NCI-H226 (cell line): ENCODE measurements at regions not wholly inside any gene's neighbourhood (a gene's known extent, or its start where the extent isn't known, plus 50 kb on each side); places are given as distances from the start of the nearest gene placed in this dataset.

Source experiments
- DNase-seq: peaks from one replicate; pipeline ENCODE4 v3.0.0-alpha.2; 2015

DNA sequence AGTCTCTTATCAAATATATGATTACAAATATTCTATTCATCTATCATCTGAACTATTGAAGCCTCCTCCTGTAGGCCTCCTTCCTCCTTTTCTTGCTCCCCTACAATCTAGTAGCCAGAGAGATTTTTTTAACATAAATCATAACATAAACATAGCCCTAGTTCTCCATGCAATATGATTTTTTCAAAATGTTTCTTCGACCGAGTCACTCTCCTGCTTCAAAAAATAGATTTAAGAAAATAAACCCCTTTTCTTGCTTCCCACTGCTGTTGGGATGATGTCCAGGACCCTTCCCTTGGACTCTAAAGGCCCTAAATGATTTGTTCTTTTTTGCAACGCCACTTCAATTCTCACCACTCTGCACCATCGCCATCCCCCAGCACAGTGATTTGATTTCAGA, 319.7 kb upstream of the TSHZ3 start:
- DNase-seq, result no peak

DNA sequence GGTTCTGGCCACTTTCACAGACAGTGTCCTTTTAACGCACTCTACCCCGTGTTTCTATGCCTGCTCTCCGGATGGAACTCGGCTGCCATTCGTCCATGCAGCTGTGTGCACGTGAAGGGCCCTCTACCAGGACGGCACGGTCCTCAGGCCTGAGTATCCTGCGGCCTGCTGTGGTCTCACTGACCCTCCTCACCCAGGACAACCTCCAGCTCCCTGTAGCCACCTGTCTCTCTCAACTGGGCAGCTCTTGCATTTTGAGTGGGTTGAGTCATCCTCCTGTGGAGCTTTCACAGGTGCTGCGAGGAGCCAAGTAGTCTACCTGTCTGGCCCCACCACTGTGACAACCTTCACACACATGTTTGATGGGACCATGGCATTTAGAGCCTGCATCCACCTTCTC, 321.7 kb upstream of the TSHZ3 start:
- DNase-seq, result no peak

DNA sequence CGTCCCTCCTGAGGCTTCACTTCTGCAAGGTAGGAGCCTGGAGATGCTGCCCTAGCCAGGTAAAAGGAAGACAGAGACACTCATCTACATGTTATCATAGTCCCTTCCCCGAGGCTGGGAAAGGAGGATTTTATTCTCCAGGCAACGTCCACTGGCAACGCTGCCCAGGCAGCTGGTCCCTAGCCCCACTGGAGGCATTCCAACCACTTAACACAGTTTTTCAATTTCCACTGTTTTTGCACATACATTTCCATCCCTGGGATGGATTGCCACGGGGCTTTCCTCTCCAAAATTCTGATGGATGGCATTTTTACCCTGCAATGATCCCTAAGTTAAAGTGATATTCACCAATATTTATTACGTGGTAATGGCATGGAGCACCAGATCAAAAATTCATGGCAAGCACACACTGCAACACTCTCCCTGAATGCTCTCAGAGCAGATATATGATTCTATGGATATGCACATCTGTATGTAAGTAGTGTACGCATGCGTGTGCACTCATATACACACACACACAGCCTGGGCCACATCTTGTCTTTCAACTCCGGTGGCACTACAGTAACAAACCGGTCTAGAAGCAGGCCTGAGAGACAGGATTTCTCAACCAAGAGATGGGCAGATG, 322.3 kb upstream of the TSHZ3 start:
- DNase-seq, result no peak

DNA sequence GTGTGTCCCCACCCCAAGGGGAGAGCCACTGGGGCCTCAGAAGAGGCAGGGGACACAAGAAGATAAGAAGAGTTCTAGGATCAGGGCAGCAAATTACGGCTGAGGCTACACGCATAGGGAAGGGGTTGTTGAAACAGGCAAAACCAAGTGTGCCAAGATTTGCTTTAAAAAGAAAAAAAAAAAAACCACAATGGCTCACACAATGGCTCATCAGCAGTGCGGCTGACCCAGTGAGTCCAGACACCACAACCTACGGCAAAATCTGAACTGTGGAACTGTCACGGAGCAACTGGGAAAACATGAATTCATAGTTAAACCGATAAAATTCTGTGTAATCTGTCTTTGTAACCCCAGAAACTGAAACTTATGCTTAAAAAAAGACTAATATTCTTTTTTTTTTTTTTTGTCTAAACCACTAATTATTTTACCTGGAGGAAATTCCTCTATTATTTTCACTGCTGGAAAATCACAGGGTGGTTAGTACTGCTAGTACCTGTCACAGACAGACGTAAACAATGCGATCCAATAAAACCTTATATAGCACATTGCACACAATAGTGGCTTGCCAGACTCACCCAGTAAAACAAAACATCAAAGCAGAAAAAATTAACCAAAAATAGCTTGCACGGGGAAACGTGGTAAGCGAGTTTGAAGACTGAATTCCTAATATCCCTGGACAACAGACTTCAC, 325.4 kb upstream of the TSHZ3 start:
- no peak for DNase-seq

DNA sequence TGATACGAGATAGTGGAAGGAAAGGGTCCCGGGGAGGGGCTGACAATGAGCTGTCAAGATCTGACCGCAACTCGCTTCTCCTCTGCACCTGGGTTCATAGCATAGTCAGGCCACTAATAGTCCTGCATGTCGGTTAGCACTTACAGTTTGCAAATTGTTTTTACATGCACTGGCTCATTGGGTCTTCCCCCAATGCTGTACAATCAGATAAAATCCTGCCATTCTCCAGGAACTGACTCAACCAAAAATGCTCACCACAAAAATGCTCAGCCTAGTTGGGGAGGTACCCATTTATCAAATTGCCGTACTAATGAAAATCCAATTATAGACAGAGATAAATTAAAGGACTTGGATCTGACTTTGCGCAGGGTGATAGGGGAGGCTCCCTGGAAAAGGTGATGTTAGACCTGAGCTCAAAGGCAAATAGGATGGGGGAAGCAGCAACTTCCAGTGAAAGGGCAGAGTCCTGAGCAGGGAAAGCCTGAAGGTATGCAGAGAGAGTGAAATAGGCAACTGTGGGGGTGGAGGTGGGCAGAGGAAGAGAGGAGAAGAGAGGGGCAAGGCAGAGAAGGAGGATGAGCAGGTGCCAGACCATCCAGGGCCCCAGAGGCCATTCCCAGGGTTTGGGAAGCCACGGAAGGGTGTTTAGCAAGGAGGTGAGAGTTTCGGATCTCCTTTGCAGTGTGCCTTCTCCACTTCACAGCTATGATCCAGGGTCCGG, 326.1 kb upstream of the TSHZ3 start:
- DNase-seq, result no peak

DNA sequence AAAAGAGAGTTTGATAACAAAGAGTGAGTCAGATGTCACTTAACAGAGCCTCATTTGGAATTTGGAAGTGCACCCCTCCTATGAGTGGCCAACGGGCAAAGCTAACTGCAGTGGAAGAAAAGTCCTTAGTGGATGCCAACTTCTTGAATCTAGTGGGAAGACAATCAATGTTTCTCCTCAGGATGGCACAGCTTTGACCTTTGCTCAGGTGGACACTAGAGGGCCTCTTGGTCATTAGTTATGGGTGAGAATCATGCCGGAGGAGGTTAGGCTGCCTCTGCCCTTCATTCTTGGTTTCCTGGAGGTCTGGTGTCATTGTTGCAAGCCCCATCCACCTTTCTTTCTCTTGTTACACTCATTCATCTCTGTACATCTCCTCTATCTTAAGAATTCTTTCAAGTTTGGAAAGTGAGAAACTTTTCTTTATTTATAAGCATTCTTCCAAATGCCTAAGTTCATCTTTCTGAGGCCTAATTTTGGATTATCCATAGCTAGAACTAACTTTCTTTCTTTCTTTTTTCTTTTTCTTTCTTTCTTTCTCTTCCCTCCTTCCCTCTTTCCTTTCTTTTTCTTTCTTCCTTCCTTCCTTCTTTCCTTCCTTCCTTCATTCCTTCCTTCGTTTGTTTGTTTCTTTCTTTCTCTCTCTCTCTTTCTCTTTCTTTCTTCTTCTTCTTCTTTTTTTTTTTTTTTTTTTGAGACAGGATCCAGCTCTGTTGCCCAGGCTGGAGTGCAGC, 327.2 kb upstream of the TSHZ3 start:
- DNase-seq, result no peak

DNA sequence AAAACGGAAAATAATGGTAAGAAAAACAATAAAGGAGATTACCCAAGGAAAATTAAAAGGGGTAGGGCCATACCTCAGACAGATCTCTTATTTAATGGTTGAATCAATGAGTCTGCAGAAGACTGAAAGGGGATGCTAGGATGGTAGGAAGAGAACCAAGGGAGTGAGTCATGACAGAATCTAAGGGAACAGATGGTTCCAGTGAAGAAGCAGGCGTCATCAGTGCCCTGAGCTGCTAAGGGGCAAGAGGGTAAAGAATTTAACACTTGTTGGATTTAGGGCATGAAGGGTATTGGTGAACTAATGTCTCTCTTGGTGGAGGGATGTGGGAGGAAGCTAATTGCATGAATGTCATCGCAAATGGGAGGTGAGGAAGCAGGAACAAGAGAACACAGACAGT, 329.2 kb upstream of the TSHZ3 start:
- no peak for DNase-seq

DNA sequence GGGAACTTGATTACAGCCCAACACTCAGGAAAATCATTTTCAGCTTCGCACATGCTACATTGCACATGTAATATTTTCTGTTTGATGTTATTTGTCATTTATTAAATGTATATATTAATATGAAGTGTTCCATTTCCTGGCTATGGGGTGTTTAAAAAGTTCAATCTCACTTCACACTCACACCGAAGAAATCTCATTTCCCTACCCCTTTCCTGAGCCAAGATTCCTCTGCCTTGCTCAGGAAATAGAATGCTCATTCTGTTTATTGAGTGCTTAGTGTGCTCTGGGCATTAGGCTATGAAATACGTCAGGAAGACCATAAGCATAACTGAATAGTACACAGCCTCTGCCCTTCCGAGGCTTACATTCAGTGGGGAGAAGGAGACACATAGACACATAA, 331.9 kb upstream of the TSHZ3 start:
- no peak for DNase-seq

DNA sequence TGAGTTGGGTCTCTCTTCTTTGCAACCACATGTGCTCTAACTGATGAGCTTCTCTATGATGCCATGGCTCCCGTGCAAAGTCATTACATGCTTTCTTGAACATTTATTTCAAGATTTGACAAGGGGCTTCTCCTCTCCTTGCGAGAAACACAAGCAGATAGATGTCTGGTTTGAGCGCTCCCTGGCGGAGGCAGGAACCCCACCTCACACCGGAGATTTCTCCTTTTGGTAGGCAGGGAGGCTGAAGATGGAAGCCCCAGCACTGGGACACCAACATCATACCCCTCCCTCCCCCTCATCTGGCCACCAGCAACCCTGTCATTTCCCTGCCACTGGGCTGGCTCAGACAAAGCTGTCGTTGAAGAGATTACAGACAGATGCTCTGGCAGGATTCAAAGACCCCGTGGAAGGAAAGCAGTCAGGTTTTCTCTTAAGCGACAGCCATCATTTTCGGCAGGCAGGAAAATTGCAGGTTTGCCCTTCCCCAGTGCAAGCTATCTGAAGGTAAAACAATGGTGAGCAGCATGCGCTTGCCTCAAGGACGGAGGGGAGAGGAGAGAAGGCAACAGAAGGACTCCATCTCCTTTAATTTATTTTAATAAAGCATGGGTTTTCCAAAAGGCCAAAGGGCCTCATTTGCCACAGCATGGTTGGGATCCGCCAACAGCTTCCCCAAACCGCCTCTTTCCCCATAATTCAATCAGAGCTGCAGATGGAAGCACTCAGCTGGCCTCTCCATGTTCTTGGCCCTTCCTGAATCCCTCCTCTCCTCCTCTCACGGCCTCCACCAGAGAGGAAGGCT, 344.1 kb upstream of the TSHZ3 start:
- DNase-seq, result no peak

DNA sequence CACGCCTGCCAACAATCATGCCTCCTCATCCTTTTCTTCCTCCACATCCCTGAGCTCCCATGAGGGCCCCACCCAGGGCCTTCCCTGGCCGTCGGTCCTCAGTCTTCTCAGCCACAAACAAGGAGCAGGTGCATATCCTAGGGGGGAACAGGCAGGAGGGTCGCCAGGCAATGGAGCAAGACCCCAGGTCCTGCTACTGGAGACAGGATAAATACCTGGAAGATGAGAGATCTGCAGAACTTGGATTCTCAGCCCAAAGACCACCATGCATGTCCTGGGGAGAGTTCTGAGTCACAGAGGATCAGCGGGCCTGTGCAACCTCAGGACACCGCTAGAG, 344.7 kb upstream of the TSHZ3 start:
- no peak for DNase-seq

DNA sequence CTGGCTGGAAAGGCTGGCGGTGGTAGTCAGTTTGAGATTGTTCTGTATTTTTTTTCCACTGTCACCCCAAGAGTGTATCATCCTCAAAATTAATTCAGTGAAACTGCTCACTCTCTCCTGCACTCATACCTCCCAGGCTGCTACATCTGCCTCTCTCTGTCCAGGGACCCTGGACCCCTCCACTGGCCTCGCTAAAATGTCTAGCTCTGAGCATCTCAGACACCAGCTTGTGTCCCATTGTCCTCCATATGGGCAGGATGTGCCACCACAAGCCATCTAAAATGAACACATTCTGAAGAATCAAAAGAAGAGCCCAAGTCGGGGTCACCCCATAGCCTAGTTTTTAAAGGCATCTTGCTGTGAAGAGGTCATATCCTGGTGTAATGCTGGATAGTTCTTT, 345.5 kb upstream of the TSHZ3 start:
- DNase-seq, result no peak

DNA sequence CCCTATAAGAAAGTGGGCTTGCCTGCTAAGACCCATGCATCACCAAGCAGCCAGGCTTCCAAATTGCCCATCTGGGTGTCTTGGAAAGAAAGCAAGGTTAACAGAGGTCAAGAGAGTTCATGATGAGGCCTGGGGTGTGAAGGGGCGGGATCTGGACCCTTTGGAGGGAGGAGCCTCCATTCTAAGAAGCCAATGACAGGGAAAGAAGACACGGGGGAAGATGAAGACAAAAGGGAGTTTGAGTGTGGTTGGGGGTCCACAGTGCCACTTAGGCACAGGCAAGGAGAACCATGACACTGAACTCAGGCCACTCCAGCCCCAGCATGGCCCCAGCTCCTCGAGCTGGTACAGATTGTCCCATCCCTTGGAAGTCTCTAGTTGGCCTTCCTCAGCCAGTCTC, 350.2 kb upstream of the TSHZ3 start:
- DNase-seq, result no peak

DNA sequence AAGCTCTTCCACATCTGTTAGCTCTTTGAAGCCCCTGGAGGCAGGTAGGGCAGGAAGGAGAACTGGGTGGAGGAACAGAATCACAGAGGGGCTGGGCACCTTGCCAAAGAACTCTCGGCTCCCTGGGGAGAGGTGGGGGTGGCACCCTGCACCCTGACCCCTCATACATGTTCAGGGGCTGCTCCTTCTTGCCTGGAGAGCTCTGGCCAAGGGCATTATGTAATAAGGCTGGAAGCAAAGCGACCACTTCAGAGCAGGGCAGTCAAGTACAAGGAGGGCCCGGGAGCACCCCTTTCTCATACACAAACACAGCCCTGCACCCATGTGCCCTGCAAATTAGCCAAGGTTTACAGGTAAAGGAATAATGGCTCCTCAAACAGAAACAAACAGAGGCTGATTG, 351.9 kb upstream of the TSHZ3 start:
- DNase-seq, result no peak

DNA sequence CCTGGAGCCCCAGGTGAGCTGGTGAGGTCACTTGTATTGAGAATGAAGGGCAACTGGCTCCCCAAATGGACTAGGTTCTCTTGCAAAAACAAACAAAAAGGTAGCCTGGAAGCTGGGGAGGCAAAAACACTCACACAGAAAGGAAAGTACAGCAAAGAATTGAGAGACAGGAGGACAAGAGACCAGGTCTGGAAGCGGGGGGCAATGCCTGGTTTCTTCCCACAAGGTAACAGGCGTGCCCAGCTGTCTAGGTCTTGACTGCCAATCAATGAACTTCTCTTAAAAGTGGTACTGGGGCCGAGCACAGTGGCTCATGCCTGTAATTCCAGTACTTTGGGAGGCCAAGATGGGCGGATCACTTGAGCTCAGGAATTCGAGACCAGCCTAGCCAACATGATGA, 356.4 kb upstream of the TSHZ3 start:
- no peak for DNase-seq

DNA sequence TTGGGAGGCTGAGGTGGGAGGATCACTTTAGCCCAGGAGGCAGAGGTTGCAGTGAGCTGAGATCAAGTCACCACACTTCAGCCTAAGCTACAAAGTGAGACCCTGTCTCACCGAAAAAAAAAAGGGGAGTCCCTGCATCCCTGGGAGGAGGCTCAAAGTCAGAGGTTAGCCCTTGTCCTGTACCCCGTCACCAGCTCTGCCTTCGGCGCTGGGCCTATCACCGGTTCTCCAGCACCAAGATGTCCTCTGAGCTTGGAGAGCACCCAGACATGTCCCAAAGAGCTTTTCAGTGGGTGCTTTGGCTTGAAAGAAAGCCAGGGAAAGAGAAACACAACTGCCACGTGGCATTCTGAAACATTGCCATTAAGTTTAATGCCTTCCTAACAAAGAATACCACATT, 356.9 kb upstream of the TSHZ3 start:
- no peak for DNase-seq

DNA sequence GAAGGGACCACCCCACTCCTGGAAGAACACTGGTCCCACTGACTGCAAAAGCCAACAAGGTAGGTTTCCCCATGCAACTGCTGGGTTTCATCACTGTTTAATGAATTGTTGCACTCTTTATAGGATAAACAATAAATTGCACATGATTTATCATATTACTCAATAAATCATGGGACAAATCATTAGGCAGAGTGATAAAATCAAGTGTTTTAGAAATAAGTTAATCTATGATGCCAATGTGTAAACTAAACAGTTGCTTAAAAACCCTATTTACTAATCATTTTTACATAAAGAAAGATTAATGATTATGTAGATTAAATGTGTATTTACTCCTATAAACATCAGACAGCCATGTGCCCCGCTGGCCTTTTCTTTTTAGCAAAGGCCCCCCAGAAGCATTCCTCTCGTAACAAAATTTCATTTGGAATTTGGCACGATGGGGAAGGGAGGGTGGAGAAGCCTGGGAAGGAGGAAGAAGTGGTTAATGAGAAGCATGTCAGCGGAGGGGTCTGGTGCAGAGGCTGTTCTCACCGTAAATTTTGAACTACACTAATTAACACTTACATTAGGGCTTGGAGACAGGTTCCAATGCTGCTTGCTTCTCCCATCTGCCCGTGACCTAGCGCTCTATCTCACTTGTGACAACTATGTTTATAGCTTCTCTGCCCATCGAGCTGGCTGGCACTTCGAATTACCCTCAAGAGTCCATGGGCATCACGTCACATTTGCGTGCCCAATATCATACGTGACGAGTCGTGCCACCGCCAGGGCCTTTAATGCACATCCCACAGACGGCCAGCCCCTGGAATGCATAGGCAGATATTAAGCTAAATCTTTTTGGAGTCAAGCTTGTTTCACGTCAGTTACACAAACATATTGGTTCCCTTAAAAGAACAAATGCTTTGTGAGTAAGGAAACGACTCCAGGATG, 357.7 kb upstream of the TSHZ3 start:
- DNase-seq, result no peak

DNA sequence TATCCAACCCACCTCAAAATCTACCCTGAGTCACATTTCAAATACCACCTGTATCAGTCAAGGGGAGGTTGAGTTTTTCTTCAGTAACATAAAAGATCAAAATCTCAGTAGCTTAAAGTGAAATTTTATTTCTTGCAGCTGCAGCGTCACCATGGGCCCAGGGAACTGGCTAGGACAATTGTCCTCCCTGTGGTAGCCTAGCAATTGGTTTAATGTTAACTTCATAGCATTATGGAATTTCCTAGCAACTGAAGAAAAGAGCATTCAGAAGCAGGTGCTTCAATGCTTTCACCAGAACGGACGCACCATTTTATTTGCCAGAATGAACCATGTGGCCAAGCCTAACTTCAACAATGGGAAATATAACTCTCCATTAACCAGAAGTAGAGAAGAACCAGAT, 359.3 kb upstream of the TSHZ3 start:
- DNase-seq, result no peak

DNA sequence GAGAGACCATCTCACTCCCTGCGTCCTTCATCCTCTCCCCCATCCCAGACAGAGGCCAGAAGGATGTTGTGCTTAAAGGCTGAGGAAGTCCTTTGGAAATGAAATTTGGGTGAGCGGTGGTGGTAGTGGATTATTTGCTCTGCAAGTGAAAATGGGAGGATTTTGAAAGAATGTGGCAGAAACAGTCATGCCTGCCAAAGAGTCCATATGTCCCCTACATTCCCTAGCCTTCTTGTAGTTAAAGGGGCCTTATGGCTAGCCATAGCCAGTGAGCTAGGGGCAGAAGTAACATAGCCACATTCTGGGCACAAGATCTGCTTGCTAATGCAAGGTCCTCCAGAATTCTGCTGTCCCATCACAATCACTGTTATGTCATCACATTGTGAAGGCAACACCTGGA, 360.2 kb upstream of the TSHZ3 start:
- no peak for DNase-seq

DNA sequence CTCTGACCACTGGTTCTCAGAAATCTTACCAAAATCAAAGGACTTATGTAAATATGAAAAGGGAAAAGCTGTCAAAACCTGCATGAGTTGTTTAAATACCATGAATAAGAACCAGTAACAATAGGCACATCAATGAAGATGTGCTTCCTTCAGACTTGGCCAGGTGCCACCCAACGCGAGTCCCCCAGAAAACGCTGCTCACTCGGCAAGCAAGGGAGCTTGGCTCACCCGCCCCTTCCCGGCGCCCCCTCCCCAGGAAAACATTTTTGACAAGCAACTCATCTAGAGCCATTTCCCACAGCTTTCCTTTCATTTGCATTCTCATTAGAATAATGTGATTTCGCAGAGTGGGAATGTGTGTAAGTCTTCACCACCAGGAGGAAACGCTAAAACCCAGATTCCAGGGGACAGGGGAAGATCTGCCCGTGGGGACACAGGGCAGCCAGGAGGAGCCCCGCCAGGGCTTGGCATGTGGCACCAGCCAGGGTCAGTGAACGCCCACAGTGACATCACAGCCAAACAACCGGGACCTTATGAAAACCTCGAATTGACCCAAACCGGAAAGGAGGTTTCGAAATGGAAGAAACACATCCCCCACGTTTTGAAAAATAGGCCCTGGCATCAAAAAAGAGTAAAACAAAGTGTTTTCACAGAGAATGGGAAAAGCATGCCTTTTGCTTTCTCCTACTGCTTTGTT, 366.2 kb upstream of the TSHZ3 start:
- no peak for DNase-seq

DNA sequence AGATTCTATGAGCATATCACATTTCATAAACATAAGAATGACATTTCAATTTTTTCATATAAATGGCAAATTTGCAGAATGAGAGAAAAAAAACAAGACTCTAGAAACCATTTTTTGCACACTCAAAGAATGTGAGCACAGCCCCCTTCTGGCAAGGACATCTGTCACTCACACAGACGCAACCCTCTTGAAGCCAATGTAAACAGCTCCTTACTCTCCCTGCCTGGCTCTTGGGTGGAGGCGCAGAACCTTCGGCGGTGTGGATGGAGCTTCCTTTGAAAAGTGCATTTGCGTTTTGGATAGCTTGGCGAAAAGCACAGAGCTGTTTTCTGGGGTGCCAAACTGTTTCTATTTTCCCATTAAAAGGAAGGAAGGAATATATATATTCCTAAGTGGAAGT, 367.6 kb upstream of the TSHZ3 start:
- DNase-seq, result no peak

DNA sequence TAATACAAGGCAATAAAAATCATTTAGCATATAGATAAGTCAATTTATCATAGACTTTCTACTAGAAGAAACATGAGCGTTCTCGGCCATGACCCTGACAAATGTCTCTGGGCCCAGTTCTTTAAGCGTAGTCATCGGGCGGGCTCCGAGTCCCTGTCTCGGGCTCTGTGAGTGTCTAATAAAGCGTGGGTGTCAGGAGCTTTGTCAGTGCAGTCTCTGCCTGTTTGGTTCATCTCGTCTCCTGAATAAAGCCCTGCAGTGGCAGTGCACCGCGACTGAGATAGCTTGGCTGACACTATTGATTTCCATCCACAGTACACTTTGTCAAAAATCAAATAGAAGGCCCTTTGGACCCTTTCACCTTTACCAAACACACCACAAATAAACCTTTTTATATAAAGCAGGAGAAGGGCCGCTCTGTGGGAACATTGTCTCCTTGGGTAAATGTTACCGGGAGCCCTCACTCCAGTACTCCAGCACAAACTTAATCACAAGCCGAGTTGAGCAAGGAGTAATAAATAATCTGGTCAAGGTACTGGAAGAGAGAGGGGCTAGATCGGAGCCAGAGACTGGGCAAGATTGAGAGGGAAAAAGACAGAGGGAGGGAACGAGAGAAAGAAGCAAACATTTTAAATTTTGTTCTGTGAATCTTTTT, 368.2 kb upstream of the TSHZ3 start:
- no peak for DNase-seq
